NCI-H82 treated with DMSO at 0.1 percent for 48 hours (cell line): ENCODE measurements at regions not wholly inside any gene's neighbourhood (a gene's known extent, or its start where the extent isn't known, plus 50 kb on each side); places are given as distances from the start of the nearest gene placed in this dataset.
"Not testable (repeated sequence)": the region's sequence is repeated elsewhere in the genome, so short reads cannot be mapped to it uniquely, and the experiment has no call there.

Source experiments
- DNase-seq: peaks from one replicate; lab custom pipeline; 2025; ENCODE audit not compliant: unreplicated experiment; lab: John Stamatoyannopoulos, UW

DNA sequence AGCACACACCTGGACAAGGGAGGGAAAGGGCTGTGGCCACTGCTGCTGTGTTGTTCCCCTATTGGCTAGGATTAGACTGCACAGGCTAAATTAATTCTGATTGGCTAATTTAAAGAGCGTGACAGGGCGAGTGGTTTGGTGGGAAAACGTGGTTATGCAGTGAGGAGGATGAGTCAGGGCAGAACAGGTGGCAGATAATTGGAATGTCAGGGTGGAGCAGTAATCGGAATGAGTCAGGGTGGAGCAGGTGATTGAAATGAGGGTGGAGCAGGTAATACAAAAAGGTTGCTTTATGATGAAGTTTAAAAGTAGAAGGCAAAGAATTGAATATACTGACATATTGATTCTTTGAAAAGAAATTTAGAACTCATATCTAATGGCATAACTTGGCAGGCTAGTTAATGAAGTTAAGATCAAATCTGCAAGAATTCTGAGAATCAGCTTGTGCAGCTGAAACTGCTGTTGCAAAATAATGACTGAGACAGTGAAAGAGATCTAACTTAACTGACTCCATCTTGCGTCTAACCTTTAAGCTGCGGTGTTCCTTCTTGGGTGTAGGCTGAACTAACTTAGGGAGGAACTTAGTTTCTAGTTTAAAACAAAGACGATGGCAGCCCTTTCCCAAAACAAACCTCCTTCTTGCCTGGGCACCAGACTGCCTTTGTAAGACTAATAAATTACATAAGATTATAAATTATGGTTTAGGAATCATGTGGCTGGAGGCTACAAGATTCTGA is 174.3 kb downstream of the UTP18 start:
- DNase-seq, result no peak

DNA sequence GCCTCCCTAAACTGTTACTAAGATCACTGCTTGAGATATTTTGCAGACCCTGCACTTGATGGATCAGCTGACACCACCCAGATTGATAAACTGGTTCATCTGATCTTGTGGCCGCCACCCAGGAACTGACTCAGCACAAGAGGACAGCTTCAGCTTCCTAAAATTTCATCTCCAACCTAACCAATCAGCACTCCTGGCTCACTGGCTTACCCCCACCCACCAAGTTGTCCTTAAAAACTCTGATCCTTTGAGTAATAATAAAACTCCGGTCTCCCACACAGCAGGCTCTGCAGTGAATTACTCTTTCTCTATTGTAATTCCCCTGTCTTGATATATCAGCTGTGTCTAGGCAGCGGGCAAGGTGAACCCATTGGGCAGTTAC is 174.8 kb downstream of the UTP18 start:
- DNase-seq, result no peak

DNA sequence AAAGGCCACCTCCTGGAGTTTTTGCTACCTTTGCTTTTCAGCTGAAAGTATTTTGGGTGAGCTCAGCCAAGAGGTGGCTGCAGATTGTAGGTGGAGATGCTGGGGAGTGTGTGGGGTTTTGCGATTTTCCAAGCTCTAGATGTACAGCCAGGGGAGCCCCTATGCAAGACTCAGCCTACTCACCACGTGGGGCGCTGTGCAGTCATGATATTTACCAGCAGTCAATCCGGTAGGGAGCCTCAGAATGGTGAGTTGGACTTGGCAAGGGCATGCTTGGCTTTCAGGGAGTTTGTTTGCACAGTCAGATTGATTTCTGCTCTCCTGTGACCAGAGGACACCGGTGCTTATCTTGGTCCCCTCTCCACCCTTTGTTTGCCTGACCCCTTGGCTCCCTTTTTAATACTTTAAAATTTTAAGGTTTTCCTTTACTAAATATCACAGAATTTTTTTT is 175.3 kb downstream of the UTP18 start:
- peak; percentile 25 for DNase-seq

DNA sequence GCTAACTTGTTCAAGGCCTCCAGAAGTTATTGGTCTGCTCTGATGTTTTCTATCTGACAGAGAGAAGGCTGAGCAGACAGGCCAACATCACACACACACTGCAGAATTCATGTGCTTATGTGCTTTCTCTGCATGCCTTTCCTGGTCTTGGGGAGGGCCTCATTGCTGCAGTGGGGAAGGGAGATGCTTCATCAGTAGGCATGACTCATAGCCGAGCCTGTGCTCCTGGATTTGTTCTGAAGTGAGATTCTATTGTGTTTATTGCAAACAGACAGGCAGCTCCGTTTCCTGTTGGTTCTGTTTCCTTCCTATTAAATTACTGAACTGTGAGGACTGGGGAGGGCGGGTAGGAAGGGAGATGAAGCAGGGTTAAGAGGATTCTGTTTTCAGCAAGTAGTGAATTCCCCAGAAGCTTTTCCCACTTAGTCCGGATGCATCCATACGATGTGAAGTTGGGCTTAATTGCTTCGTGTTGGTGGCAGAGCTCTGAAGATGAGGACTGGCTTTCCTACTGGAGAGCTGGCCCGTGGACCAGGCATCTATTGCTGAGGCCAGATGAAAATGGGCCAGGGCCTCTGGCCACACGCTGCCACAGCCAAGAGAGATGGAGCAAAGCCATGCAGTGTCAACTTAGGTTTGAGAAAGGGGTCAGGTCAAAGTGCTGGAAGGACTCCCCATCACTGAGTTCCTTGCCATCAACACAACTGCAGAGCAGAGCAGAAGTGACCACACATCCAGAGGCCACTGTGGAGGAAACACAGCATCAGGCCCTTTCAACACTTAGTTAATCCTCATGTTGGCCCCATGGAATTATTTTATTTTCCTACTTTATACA is 179.3 kb downstream of the UTP18 start:
- DNase-seq, result peak; percentile 13

DNA sequence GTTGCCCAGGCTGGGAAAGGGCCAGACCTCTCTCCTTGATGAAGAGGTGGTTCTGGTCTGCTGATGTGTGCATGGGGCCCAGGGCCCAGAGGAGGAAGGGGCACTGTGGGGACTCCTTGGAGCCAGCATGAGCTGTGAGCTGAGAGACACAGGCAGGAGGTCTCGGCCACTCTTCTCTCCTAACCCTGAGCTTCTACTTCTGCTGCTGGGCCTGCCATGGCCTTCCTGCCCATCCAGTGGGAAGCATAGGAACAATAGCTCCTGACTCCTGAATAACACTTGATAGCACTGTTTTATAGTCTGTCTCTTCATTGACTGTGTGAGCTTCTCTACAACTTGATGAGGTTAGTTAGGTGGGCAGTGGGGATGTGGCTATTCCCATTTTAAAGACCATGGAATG is 181.1 kb downstream of the UTP18 start:
- DNase-seq, result no peak

DNA sequence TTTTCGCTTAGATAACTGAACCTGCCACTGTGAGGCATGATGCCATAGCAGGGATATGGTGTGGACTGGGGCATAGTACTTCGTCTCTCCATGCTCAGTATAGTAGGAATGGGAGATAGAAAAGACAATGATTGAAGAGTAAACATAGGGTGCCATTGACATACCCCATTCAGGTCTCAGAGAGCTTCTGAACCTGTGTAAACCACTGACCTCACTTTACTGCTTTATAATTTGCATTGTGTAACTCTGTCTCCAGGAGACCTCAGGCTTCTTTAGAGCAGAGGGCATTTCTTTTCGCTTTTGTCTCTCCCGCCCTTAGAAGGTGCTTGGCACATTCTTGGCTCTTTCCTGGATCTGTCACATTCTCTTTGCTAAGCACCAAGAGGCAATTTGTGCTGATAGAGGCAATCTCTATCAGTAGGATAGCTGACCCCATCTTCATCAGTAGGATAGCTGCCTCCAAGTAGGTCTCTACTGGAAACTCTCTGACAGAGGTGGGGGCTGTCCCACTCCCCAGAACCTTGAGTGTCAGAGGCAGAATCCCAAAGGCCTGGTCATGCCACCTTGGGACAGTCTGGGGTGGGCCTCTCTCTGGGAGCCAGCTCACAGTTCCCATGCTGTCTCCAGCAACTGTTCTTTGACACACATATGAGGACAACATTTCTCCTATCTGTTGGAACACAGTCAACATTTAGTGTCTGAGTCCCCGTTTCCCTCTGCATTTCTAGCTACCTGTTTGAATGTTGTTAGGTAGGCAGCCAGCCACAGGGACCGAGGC is 181.9 kb downstream of the UTP18 start:
- DNase-seq, result no peak

DNA sequence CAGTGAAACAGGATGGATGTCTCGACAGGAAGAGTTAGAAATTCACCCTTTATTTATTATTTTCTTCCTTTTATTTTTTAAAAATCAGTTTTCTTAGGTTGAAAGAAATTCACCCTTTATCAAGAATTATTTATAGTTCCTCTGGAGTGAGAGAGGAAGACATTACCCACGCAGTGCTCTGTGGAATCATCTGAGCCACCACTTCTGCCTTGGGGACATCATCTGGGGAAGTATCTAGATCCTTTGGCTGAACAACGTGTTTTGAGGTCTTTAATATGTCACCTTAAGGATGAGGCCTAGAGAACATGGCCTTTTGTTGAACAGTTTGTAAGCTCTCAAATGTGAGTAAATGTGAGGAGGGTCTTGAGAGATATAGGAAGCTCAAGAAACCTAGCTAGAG is 183.3 kb downstream of the UTP18 start:
- DNase-seq, result no peak

DNA sequence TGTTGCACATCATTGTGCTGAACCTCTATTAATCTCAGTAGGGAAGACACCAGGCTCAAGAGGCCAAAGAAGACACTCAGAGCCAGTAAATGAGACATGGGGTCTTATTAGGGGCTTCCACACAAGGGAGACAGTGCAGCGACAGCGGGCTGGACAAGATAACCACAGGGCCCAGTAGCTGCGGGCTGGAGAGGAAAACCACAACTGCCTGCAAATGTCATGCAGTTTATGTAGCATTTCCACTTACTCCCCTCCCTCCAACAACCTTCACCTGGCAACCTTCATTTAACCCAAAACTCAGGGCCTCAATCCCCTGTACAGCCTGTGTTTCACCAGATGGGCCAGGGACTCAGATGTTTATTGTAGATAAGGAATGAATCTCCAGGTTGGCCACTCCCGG is 185.6 kb downstream of the UTP18 start:
- no peak for DNase-seq

DNA sequence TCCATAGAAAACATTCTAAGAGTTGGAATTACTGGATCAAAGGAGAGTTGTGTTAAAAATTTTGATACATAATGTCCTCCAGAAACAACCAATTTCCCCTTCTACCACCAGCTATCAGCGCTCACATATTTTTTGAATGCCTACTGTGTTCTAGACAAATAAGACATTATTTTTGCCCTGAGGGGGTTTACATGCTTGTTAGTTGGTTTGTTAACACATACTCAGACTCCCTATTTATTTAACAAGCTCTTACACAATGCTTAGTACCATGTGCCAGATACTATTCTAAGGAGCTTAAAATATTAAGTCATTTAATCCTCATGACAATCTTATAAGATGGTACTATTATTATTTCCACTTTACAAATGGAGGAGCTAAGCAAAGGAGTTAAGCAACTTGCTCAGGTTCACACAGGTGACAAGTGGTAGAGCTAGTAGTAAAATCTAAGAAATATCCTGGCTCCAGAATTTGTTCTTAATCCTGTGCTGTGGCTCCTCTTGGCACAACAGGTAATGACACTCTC is 194.2 kb downstream of the UTP18 start:
- peak; percentile 23 for DNase-seq

DNA sequence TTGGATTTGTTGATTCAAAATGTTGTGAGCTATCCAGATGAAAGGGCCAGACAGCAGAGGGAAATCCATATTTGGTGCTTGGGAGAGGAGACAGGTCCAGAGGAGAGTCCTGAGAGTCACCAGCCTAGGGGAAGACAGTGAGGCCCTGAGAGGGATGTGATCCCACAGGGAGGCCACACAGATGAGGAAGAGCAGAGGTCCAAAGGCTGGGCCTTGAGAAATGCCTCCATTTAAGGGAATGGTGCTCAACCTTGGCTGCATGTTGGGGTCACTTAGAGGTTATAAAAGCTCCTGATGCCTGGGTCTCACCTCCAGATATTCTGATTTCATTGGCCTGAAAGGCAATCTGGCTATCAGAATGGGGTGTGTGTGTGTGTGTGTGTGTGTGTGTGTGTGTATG is 194.9 kb downstream of the UTP18 start:
- no peak for DNase-seq

DNA sequence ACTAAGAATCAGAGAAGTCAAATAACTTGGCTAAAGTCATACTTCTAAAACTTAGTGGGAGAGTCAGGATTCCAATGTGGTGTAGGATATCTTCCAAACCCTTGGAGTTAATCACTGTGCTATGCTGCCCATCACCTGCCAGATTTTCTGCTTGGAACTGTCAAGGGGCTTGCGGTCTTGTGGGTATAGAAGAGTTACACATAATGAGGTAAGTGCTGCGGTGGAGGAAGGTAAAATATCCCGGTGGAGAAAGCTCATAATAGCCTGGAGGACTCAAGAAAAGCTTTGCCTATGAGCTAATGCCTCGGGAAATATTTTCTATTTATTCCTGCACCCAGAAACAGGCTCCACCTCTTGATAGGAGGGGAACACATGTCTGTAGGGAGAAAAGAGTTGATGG is 195.6 kb downstream of the UTP18 start:
- DNase-seq, result no peak

DNA sequence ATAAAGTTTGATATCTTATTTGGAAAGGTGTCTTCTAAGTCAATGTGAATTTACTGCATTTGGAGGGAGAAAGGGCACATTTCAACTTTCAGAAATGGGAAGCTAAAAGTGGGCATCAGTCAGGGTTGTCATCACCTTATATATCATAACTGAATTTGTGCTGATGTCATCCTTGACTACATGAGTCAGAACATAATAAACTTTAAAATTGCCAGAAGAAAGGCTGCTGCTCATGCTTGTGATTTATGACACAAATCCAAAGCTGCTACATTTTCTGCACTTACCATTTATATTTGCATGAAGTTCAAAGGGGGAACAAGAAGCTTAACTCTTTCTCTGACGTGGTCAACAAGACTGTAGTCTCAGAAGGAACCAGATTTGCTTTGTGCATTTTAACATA is 196.6 kb downstream of the UTP18 start:
- DNase-seq, result no peak

DNA sequence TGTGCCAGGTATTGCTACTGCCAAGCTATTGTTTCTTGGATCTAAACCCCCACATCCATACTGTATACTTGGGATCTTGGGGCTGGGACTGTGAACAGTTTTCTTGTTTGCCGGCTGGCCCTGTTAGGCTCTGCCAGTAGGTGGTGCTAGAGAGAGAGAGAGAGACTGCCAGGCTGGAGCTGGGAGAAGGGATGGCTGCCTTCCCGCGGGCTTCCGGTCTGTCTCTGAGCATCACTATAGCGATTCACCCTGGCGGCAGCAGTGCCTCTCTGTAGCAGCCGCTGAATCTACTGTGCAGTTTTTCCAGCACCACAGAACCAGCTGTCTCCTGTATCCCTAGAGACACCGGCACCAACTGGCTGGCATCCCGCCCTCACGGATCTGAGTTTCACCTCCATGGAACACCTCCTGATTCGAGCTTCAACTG is 201.2 kb downstream of the UTP18 start:
- peak; percentile 39 for DNase-seq

DNA sequence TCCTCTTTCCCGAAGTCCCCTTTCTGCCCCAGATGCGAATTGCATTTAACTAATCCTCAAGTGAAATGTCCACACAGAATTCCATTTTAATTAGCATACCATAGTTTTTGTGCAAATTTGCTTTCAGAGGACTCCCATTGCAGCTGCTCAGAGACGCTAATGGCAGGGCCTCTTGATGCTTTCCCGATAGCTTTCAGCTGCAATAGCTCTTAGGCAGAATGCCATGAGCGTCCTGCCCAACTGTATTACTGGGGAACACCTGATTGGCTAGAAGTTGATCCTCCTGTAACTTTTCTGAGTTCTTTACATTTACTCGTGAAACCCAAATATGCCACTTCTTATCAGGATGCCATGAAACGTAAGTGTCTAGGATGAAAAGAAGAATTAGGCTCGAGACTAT is 203.0 kb downstream of the UTP18 start:
- no peak for DNase-seq

DNA sequence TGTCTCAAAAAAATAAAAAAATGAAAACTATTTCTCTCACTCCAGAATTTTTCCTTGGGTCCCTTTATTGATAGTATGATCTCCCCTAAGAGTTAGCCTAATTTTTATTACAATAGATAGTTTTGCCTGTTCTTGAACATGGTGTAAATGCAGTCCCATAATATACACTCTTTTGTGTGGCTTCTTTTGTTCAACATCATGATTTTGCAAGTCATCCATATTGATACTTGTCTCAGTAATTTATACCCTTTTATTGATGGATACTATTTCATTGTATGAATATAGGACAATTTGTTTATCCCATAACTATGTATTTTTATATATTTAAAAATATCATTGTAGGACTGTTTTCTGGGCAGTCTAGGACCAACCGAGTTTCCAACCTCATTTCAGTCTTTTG is 207.0 kb downstream of the UTP18 start:
- no peak for DNase-seq

DNA sequence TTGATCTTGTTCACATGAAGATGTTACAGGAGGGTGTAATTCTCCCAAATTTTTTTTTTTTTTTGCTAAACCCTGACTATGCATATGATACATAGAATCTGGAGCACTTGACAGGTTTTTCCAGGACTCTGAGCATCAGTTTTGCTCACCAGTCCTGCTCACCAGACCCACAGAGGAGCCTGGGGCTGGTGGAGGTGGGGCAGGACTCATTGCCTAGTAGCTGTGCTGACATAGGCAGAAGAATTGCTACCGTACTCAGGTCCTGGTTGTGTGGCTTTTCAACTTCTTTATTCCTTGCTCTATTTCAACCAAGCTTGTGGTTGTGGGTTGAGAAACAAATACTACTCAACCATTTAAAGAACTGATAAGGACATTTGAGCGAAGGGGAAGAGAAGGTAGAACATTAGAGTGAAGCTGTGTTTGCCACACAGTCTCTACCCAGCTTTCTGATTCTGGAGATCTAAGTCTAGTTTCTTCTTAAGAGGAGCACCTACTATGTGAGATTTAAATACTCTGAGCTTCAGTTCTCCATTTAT is 212.4 kb downstream of the UTP18 start:
- no peak for DNase-seq

DNA sequence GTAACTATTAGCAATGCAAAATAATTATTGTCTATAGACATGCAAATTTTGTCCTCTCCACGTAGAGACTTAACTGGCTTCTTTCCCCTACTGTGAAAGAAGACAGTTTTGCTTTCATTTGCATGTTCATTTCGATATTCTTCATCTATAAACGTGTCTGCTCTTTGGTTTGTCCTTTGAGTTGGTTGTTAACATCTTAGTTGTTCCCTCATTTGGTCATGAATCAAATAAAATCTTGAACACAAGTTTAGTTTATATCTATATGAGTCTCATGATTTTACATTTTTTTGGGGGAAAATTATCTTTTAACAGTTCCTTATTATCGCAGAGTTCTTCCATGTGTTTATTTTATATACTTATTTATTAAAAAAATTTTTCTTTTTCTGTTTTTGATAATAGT is 214.4 kb downstream of the UTP18 start:
- no peak for DNase-seq

DNA sequence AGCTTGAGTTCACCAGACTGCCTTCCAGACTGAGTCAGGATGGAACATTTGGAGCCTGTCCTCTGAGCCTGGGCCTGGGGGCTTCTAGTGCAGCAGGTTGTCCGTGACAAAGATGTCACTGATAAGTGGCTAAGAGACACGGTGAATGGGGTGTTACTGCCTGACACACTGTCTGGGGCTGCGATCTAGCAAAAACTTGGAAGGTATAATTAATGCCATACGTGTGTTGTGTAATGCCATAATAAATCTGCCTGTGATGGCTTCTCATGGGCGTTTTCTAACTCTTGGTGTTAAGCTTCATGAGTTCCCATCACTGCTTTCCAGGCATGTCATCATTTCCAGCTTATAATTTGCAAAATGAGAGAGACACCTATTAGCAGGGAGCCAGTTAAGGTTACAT is 215.4 kb downstream of the UTP18 start:
- no peak for DNase-seq

DNA sequence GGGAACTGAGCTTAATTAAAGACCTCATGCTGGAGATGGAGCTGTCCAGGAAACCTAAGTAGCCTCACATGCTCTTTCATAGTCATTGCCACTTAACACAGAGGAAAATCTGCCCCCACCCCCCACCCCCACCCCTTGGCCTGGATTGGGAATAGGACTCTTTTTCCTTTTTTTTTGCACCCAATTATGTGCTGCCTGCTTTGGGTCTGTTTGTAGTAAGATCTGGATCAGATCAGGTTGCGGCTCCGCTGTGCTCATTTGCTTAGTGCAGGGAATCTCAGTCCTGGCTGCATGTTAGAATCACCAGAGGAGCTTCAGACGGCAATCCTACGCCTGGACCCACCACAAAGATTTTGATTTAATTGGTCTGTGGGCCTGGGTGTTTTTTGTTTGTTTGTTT is 219.0 kb downstream of the UTP18 start:
- DNase-seq, result no peak

DNA sequence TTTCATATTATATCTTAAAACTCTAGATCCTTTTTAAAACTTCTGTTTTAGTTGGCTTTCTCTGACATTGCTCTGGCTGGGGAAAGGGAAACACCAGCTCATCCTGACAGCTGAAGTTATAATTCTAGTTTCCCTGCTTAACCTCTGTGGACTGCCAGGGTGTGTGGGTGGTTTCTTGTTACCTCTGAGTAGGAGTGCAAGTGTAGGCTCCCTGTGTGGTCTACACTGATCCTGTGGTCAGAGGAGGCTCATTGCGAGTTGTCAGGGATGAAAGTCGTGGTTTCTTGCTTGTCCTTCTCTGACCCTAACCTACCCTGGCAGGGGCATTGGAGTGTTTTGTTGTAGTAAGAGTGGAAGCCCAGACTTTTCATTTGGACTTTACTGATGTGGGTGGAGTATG is 221.0 kb downstream of the UTP18 start:
- no peak for DNase-seq

DNA sequence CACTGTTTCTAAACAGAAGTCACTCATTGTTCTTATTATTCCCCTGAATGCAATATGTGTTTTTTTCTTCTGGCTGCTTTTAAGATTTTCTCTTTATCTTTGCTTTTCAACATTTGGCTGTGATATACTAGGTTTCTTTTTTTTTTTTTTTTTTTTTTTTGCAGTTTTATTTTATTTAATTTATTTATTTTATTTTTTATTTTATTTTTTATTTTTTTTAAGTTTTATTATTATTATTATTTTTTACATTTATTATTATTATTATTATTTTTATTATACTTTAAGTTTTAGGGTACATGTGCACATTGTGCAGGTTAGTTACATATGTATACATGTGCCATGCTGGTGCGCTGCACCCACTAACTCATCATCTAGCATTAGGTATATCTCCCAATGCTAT is 221.9 kb downstream of the UTP18 start:
- DNase-seq, result not testable (repeated sequence)
